ENCODE measurements at regions not wholly inside any gene's neighbourhood (a gene's known extent, or its start where the extent isn't known, plus 50 kb on each side); places are given as distances from the start of the nearest gene placed in this dataset.
"Not testable (repeated sequence)": the region's sequence is repeated elsewhere in the genome, so short reads cannot be mapped to it uniquely, and the experiment has no call there.

DNA sequence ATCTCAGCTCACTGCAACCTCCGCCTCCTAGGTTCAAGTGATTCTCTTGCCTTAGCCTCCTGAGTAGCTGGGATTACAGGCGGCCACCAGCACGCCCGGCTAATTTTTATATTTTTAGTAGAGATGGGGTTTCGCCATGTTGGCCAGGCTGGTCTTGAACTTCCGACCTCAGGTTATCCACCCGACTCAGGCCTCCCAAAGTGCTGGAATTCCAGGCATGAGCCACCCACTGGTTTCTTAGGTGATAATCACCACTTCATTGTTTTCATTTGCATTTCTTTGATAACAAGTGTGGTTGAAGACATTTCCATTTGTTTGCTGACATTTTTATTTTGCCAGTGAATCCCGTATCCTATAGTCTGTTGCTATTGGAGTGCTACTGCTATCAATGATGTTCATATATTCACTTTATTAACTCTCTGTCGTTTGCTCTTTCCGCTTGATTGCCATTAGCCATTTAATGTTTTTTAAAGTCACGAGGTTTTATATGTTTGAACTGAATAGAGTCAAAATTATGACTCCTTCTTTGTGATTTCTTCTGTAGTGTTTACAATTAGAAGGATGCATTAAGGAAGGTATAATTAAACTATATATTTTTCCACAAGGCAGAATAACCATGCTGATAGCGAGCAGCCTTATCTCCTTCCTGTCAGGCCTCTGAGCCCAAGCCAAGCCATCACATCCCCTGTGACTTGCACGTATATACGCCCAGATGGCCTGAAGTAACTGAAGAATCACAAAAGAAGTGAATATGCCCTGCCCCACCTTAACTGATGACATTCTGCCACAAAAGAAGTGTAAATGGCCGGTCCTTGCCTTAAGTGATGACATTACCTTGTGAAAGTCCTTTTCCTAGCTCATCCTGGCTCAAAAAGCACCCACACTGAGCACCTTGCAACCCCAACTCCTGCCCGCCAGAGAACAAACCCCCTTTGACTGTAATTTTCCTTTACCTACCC lies 87.3 kb upstream of the DAPK1 start:
- not testable (repeated sequence) for H3K36me3 ChIP-seq (ENCODE audit: insufficient read depth); H3K9me3 Mint-ChIP-seq; H3K9me2 ChIP-seq (ENCODE audit: insufficient read depth); H2AFZ ChIP-seq; H3K27me3 ChIP-seq (ENCODE audit: insufficient read depth); H4K20me1 ChIP-seq (replicated peaks; ENCODE audit: insufficient read depth)
- peaks cover 73% of the 10 kb centered on the region for H3K4me1 Mint-ChIP-seq
- H3K4me1 ChIP-seq (ENCODE audit: insufficient read depth) = peaks cover 44% of the 10 kb centered on the region
- H3F3A ChIP-seq (replicated peaks; ENCODE audit: low read depth) = peaks cover 13% of the 10 kb centered on the region
- DNase-seq (ENCODE audit: low spot score) (peak; percentile 91), ATAC-seq (peak; percentile 42)
- peak overlapping the region; percentile 98 for H3K27ac ChIP-seq (ENCODE audit: low read depth)
- H3K4me3 Mint-ChIP-seq = peak overlapping the region; percentile 74
- peaks cover 12% of the 10 kb centered on the region for H3K27me3 Mint-ChIP-seq (ENCODE audit: insufficient read depth, low read depth, poor library complexity)
- TF ChIP-seq POLR2AphosphoS5 (IDR thresholded peaks at IDR 0.05; ENCODE audit: low read depth) (peak; percentile 66), ZNF331 (CRISPR knock-in tag; IDR thresholded peaks at IDR 0.05; ENCODE audit: low read depth) (peak; percentile 33; the same call in 1 of the 2 replicates), NANOG (IDR thresholded peaks at IDR 0.05; ENCODE audit: borderline replicate concordance) (peak; percentile 95), ZNF114 (CRISPR knock-in tag; IDR thresholded peaks at IDR 0.05) (peak; percentile 73; the same call in 1 of the 2 replicates)
- peak overlapping the region; percentile 64 for H3K4me2 ChIP-seq
- H3K4me3 ChIP-seq = peak overlapping the region; percentile 76
- H3K79me2 ChIP-seq (replicated peaks; ENCODE audit: insufficient read depth) = peaks cover 30% of the 10 kb centered on the region
- H3K36me3 Mint-ChIP-seq (ENCODE audit: low read depth) = peaks cover 10% of the 10 kb centered on the region
- peak overlapping the region; percentile 96 for H3K27ac Mint-ChIP-seq

DNA sequence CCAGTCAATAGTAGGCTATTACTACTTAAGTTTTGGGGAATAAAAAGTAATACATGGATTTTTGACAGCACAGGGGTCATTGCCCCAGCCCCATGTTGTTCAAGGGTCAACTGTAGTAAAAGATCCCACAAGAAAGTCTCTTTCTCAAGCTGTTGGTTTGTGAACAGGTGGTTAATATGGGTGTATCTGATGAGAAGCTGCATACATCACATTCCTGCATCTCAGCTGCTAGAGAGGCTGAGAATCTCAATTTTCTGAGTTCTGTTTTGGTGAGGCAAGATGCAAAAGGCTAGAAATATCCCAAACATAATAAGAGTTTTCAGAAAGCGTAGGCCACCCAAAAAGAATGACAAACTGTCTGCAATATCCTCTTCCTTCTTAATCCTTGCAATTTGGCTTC lies 76.8 kb upstream of the DAPK1 start:
- Mint-ChIP-seq H3K4me3 (no peak overlapping the region), H3K27ac (no peak overlapping the region), H3K27me3 (ENCODE audit: insufficient read depth, low read depth, poor library complexity) (peaks cover 15% of the 10 kb centered on the region), H3K4me1 (peaks cover 34% of the 10 kb centered on the region), H3K9me3 (peaks cover 47% of the 10 kb centered on the region), H3K36me3 (ENCODE audit: low read depth) (peaks cover 85% of the 10 kb centered on the region)
- Histone ChIP-seq H3K4me3 (no peak overlapping the region), H3K27ac (ENCODE audit: low read depth) (peak overlapping the region; percentile 61; the same call in 1 of the 2 replicates), H3F3A (replicated peaks; ENCODE audit: low read depth) (peaks cover 25% of the 10 kb centered on the region), H4K20me1 (replicated peaks; ENCODE audit: insufficient read depth) (no peaks in the 10 kb centered on the region), H3K79me2 (replicated peaks; ENCODE audit: insufficient read depth) (peaks cover 33% of the 10 kb centered on the region), H3K27me3 (ENCODE audit: insufficient read depth) (no peaks in the 10 kb centered on the region), H2AFZ (no peak overlapping the region), H3K4me1 (ENCODE audit: insufficient read depth) (peaks cover 34% of the 10 kb centered on the region), H3K9me2 (ENCODE audit: insufficient read depth) (no peaks in the 10 kb centered on the region), H3K4me2 (no peak overlapping the region), H3K36me3 (ENCODE audit: insufficient read depth) (peaks cover 59% of the 10 kb centered on the region)
- no peak for ATAC-seq
- DNase-seq (ENCODE audit: low spot score) = no peak
- TF ChIP-seq STAT1 (IDR thresholded peaks at IDR 0.05; ENCODE audit: unreplicated experiment) (no peak), EZH2phosphoT487 (IDR thresholded peaks at IDR 0.05; ENCODE audit: unreplicated experiment) (no peak), CREB1 (CRISPR knock-in tag; IDR thresholded peaks at IDR 0.05; ENCODE audit: low read depth) (no peak), EZH2 (IDR thresholded peaks at IDR 0.05; ENCODE audit: low read depth, unreplicated experiment) (no peak), JUNB (IDR thresholded peaks at IDR 0.05; ENCODE audit: unreplicated experiment) (no peak), ZNF331 (CRISPR knock-in tag; IDR thresholded peaks at IDR 0.05; ENCODE audit: low read depth) (no peak), POLR2AphosphoS5 (IDR thresholded peaks at IDR 0.05; ENCODE audit: low read depth) (no peak)
- TF ChIP-seq, protein P1, sequence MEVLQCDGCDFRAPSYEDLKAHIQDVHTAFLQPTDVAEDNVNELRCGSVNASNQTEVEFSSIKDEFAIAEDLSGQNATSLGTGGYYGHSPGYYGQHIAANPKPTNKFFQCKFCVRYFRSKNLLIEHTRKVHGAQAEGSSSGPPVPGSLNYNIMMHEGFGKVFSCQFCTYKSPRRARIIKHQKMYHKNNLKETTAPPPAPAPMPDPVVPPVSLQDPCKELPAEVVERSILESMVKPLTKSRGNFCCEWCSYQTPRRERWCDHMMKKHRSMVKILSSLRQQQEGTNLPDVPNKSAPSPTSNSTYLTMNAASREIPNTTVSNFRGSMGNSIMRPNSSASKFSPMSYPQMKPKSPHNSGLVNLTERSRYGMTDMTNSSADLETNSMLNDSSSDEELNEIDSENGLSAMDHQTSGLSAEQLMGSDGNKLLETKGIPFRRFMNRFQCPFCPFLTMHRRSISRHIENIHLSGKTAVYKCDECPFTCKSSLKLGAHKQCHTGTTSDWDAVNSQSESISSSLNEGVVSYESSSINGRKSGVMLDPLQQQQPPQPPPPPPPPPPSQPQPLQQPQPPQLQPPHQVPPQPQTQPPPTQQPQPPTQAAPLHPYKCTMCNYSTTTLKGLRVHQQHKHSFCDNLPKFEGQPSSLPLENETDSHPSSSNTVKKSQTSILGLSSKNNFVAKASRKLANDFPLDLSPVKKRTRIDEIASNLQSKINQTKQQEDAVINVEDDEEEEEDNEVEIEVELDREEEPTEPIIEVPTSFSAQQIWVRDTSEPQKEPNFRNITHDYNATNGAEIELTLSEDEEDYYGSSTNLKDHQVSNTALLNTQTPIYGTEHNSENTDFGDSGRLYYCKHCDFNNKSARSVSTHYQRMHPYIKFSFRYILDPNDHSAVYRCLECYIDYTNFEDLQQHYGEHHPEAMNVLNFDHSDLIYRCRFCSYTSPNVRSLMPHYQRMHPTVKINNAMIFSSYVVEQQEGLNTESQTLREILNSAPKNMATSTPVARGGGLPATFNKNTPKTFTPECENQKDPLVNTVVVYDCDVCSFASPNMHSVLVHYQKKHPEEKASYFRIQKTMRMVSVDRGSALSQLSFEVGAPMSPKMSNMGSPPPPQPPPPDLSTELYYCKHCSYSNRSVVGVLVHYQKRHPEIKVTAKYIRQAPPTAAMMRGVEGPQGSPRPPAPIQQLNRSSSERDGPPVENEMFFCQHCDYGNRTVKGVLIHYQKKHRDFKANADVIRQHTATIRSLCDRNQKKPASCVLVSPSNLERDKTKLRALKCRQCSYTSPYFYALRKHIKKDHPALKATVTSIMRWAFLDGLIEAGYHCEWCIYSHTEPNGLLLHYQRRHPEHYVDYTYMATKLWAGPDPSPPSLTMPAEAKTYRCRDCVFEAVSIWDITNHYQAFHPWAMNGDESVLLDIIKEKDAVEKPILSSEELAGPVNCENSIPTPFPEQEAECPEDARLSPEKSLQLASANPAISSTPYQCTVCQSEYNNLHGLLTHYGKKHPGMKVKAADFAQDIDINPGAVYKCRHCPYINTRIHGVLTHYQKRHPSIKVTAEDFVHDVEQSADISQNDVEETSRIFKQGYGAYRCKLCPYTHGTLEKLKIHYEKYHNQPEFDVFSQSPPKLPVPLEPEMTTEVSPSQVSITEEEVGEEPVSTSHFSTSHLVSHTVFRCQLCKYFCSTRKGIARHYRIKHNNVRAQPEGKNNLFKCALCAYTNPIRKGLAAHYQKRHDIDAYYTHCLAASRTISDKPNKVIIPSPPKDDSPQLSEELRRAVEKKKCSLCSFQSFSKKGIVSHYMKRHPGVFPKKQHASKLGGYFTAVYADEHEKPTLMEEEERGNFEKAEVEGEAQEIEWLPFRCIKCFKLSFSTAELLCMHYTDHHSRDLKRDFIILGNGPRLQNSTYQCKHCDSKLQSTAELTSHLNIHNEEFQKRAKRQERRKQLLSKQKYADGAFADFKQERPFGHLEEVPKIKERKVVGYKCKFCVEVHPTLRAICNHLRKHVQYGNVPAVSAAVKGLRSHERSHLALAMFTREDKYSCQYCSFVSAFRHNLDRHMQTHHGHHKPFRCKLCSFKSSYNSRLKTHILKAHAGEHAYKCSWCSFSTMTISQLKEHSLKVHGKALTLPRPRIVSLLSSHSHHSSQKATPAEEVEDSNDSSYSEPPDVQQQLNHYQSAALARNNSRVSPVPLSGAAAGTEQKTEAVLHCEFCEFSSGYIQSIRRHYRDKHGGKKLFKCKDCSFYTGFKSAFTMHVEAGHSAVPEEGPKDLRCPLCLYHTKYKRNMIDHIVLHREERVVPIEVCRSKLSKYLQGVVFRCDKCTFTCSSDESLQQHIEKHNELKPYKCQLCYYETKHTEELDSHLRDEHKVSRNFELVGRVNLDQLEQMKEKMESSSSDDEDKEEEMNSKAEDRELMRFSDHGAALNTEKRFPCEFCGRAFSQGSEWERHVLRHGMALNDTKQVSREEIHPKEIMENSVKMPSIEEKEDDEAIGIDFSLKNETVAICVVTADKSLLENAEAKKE (CRISPR knock-in tag; IDR thresholded peaks at IDR 0.05) = no peak
- TF ChIP-seq, protein P2, sequence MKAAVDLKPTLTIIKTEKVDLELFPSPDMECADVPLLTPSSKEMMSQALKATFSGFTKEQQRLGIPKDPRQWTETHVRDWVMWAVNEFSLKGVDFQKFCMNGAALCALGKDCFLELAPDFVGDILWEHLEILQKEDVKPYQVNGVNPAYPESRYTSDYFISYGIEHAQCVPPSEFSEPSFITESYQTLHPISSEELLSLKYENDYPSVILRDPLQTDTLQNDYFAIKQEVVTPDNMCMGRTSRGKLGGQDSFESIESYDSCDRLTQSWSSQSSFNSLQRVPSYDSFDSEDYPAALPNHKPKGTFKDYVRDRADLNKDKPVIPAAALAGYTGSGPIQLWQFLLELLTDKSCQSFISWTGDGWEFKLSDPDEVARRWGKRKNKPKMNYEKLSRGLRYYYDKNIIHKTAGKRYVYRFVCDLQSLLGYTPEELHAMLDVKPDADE (IDR thresholded peaks at IDR 0.05) = no peak
